Cerebellar cortex (tissue), 1 donor: ENCODE measurements at regions not wholly inside any gene's neighbourhood (a gene's known extent, or its start where the extent isn't known, plus 50 kb on each side); places are given as distances from the start of the nearest gene placed in this dataset.

Experiments used
- DNase-seq: peaks from one replicate; pipeline ENCODE4 v3.0.0-alpha.2; 2015; ENCODE audit warnings: low spot score

DNA sequence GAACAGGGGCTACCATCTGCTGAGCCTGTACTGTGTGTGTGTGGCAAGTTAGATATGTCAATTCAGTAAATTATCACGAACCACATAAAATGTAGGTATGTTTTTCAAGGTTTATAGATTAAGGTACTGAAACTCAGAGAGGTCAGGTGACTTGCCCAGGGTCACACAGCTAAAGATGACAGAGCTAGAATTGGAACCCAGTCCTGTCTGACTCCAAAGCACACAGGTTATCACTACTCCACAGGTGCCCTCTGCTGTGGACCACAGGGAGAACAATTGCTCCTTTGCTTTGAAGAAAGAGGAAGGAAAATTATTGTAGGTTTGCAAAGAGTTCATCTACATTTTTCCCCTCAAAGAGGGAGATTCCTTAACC lies 229.7 kb upstream of the AGAP1 start:
- no peak for DNase-seq

DNA sequence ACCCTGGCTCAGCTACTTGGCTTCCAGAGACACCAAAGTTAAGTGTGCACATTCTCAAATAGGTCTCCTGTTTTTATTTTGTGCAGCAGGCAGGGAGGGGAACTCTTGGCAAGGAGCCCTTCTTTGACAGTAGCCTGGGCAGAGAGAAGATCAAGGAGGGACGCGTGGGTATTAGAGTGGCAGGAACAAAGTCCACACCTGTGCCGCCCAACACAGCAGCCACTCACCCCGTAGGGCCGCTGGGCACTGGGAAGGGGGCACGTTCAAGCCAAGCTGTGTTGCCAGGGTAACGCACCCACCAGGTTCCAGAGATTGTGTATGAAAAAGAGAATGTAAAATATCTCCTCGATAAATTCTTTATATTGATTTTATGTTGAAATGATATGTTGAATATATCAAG lies 229.3 kb upstream of the AGAP1 start:
- DNase-seq = no peak

DNA sequence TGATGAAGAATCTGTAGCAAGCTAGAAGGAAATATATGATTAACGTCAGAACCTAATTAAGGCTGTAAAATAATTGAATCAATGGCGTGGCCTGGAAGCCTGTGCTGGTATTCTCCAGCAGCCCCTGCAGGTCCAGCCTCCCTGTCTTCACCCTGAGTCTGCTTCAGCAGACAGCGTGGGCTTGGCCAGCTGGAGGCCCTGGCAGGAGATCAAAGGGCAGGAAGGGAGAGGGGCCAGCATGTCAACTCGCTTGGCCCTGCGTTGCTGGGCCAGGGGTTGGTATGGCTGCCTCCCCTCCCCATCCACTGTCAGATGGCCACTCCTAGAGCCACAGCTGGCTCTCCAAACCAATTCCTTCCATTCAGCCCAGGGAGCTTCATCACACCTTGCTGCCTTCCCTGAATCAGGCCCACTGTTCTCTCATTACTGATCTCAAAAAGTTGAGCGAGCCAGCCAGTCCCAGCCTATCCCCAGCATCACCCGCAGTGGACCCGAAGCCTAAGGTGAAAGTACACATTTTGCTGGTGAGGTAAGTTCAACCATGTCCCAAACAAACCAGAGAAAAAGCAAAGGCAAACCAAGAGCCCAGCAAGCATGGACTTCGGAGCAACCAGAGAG lies 228.4 kb upstream of the AGAP1 start:
- DNase-seq = no peak

DNA sequence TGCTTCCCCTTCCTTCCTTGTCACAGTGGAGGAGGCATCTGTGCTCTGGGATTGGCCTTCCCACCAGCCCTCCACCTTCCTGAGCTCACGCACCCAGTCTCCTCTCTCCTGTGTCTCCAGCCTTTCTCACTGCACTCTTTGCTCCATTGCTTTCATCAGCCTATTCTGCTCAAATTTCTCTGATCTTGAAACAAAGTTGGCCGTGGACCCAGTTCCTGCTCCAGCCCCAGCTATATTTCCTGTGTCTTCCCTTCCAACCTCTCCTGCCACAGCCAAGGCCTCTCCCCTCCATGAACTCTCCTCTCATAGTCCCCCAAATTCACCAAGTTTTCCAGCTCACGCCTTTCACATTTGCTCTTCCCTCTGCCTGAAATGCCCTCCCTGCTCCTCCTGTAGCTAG lies 226.6 kb upstream of the AGAP1 start:
- no peak for DNase-seq

DNA sequence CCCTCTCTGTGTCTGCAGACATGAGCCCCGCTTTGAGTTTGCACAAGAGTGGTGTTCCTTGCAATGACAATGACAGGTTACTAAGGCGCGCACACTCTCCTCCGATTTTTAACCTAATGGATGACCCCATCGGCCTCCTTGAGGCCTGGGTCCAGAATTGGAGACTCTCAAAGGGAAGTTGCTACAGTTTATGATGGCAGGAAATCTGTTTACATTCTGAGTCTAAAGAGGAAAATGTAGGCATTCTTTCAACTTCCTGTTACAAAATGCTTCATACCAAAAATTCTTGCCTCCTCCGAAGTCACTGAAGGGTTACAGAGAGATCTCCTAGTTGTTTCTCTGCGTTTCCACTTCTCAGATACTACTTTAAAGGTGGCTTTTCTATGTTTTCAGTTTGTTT lies 225.3 kb upstream of the AGAP1 start:
- DNase-seq = no peak

DNA sequence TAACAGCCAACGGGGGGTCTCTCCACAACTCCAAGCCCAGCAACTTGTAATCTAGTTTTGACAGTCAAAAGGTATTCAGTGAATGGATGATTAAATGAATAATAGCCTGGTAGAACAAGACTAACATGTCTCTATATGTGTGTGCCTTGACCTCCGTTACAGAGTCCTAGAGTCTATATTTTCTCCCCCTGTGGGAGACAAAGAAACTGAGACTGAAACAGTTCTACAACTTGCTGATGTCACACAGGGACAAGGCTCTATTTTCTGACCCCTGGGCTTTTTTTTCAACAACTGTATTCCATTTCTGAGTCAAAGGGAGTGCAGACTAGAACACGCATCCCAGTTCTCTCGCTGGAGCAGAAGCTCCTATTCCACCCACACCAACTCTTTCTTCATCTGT lies 223.6 kb upstream of the AGAP1 start:
- DNase-seq = no peak

DNA sequence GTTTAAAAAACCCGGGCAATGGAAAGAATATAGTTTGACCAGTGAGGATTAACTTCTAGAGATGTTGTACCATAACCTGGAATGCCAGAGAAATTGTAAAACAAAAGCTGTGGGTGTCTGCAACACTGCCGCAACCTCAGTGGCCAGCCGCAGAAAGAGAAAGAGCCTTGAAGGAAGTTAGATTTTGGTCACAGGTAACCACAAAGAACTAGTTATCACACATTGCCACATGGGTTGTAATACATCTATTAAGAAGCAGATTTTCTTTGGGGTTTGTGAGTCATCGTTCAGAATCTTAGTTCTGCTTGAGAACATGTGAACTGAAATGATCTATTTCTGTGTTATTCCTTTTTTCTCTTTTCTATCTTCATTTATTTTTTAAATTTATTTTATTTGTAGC lies 222.9 kb upstream of the AGAP1 start:
- DNase-seq = no peak

DNA sequence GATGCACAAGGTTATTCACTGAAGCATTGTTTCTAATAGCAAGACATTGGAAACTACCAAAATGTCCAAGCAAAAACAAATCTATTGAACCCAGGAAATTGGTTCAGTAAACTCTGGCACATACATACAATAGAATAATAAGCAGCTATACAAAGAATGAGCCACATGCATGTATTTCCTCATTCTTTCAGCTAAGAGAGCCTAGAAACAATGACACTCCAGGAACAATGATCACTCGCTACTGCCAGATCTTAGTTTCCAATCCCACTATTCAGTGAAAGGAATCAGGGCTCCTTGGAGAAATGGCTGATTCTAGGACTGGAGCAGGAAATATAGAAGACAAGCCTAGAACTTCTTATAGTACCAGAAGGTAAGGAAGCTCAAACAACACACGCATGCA lies 221.9 kb upstream of the AGAP1 start:
- no peak for DNase-seq

DNA sequence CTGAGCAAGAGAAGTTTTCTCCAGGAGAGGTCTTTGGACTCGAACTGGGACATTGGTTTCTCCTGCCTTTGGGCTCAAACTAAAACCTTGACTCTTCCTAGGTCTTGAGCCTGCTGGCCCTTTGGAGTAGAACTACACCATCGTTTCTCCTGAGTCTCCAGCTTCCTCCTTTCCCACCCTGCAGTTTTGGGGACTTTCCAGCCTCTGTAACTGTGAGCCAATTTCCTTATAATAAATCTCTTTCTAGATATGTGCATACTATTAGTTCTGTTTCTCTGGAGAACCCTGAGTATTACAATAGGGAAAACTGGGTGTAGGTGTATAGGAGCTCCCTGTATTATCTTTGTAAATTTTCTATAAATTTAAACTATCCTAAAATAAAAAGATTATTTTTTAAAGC lies 219.8 kb upstream of the AGAP1 start:
- DNase-seq = no peak

DNA sequence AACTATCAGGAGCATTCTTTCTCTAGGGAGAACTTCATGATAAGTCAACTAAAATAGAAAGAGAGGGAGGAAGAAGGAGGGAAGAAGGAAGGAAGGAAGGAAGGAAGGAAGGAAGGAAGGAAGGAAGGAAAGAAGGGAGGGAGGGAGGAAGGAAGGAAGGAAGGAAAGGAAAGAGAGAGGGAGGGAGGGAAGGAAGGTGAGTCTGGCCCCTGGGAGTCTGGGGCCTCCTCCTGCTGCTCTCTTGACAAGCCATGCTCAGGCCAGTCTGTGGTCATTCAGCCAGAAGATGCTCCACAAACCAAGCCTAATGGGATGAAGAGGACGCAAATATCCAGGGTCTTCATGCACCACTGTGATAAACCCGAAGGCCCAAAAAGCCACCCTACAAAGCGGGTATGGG lies 216.4 kb upstream of the AGAP1 start:
- DNase-seq = no peak

DNA sequence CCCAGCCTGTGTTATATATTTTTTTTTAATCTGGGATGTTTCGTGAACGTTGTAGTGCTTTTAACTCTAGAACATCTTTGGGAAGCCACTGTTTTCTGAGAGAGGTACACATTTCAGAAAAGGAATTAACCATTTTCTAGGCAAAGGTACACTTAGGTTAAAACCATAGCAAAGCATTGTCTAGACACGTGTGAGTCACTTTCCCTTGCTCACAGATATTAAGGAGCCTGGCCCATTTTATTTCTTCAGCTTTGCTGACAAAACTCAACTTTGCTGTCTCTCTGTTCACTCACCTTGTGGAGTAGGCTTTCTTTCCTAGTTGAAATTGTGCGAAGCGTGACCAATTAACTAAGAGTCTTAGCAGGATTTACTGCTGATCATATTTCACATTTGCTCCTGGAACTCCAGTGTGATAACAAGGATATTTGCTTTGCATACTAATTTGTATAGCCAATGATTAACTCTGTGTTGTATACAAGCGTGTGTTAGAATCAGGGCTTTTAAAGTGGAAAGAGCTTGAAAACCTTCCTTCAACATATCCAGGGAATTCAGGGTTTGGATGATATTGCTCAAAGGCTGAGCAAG lies 215.0 kb upstream of the AGAP1 start:
- DNase-seq = no peak

DNA sequence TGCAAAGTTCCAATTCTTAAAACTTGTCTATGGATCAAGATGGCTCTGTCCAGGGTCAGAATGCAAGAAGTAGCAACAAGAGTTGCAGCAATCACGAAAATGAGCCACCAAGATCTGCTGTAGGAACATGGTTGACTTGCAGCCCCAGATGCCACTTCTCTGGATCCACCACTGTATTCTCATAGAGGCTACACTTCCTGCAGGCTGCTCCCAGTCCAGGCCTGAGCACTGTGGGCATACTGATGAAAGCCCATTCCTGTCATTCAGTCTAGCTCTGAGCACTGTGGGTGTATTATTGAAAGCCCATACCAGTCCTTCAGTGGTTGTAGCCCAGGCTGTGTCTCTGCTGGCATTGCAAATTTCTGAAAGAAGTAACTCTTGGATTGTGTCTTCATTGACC lies 213.9 kb upstream of the AGAP1 start:
- DNase-seq = no peak

DNA sequence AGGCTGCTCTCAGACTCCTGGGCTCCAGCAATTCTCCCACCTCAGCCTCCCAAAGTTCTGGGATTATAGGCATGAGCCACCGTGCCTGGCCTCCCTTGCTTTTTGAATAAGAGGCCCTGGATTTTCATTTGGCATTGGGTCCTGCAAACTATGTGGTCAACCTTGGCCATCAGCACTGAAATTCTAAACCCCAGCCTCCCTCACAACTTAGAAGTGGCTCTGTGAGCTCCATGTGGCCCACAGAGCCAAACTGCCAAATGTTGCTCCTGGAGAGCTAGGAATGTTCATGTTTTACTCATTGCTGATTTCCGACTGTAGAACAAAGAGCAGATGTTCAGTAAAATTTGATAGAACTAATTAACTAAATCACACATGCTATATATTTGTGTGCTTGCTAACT lies 210.6 kb upstream of the AGAP1 start:
- no peak for DNase-seq

DNA sequence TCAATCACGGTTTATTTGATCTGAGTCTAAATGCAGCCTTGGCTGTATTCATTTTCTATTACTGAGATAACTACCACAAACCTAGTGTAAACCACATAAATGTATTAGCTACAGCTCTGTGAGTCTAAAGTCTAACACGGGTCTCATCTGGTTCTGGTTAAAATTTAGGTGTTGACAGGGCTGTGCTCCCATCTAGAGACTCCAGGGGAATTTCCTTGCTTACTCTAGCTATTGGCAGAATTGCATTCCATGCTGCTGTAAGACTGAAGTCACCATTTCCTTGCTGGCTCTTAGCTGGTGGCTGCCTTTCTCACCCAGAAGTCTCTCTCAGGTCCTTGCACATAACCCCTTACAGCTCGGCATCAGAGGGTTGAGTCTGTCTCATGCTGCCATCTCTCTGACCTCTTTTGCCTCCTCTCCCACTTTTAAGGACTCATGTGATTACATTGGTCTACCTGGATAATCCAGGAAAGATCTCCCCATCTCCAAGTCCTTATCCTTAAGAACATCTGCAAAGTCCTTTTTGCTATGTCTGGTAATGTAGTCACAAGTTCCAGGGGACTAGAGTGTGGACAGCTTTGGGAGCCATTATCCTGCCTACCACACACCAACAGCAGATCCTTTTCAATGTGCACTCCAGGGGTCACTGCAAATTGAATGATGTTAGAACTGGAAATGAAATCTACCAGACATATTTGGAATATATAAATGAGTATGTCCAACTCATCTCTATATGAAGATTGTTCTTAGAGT lies 207.0 kb upstream of the AGAP1 start:
- no peak for DNase-seq

DNA sequence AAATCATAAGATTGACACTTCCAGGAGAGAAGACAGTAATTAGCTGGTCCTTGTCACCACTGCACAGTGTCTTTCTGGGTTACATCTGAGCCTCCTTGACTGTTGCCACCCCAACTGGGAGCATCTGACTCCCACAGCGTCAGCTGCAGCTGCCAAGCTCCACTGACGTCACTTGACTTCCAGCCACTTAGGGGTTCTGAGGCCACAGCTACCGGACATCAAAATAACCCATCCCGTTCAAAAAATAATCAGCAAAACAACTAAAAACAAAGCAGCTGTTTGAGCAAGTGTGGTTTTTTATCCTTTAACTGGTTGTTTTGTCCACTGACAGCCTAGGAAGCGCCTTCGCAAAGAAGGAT lies 206.5 kb upstream of the AGAP1 start:
- DNase-seq = no peak

DNA sequence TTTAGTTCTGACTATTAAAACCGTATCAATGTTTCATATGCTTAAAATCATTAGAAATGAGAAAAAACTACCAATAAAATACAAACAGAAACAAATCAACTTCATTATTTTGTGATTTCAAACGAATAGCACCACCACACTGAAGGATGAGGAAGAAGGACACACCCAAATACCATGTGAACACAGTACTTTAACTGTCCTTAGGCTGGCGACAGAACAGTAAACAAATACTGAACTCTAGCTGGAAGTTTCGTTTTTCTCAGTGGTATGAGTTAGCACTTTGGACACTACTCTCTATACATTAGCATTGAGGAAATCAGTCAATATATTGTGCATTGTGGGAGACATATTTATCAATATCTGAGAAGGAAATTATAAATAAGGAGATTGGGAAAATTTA lies 202.4 kb upstream of the AGAP1 start:
- DNase-seq = no peak

DNA sequence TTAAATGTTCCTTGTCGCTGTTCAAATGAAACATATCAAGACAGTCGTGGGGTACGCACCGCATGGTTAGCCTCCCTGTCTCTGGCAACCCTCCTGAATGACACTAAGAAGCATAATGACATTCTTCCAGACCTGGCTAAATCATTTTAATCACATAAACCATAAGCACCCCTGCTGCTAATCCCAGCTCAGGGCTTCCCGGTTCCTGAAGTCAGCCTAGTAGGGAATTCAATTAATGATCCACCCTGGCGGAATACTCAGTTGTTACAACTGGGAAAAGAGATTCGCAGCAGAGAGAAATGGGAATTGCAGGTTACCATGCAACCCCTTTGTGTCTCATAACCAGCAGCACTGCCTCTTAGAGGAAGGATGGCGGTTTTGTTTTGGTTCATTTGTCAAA lies 200.8 kb upstream of the AGAP1 start:
- no peak for DNase-seq

DNA sequence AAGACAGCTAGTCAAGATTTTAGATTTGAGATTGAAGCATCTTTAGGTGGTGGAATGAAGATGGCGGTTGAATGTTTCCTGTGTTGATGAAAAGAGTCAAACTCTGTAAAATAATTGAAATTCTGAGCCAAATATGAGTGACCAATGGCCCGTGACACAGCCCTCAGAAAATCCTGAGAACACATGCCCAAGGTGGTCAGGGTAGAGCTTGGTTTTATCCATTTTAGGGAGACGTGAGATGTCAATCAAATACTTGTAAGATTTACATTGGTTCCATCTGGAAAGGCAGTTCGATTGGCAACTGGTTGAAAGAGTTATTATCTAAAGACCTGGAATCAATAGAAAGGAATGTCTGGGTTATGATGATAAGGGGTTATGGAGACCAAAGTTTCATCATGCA lies 198.0 kb upstream of the AGAP1 start:
- DNase-seq = no peak

DNA sequence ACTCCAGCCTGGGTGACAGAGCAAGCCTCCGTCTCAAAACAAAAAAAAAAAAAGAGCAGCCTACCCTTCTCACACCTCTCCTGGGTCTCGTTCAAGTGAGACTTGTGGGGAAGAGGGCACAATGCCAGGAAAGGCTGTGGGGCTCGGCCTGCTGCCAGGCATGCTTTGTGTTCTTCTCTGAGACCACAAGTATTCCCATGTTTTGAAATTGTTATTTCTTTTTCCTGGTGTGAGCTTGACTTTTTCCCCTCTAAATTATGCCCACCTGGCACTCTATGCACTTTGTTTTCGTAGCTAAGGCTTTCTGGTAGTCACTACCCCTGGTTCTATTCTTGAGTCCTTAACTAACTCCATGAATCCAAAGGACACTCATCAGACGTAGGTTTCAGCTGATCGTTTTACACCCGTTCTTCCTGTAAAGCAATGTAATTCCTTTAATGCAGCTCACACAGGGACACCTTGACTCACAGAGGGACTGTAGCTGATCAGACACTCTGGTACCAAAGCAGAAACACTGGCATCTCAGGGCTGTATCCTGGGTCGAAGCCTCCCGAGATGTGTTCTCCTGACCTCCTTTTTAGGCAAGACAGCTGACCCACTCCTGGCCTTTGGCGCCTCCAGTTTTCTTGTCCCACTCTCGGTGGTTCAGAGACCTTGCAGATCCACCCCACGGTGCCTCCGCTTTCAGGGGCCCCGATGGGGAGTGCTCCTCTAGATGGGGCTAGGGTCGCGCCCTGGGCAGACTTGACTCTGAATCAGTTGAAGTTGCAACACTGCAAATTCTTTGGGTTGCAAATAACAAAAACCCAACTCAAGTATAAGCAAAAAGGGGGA lies 193.3 kb upstream of the AGAP1 start:
- DNase-seq = peak; percentile 2

DNA sequence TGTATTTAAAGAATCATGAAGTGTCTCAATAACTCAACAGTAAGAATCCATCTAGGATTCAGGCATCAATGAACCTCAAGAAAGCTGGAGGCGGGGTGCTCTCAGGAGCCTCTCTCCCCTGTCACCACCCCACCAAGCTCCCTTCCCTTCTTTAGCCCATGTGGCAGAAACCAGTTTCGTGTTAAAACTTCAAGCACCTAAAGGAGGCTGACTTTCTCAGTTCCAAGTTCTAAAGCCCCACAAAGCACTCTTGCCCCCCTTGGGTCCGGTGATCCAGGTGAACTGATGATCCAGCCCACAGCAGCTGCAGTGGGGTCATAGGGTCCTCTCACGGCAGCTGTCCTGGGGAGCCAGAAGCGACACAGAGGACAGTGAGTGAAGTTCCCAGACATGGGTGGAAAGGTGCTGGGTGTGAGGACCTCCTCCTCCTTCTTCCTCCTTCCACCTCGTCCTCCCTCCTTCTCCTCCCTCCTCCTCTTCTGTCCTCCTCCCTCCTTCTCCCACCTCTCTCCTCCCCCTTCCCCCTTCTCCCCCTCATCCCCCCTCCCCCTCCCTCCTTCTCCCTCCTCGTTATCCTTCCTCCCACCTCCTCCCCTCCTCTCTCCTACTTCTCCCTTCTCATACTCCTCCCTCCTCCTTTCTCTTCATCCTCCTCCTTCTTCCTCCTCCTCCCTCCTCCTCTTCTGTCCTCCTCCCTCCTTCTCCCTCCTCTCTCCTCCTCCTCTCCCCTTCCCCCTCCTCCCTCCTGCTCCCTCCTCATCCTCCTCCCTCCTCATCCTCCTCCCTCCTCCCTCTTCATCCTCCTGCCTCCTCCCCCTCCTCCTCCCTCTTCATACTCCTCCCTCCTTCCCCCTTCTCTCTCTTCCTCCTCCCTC lies 192.4 kb upstream of the AGAP1 start:
- no peak for DNase-seq

DNA sequence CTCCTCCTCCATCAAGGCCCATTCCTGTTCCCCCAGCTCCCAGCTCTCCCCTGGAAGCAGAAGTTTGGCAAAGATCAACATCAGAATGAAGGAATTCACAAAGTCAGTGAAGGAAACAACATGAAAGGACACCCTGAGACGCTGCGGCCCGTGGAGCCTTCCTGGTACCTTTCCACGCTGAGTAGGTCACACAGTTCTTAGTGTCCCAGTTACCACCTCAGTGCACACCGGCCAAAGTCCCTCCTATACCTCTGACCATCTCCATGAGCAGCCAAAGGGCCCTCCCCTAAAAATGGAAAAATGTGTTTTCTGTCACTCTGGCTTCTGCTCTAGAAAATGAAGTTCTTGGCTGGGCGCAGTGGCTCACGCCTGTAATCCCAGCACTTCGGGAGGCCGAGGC lies 191.6 kb upstream of the AGAP1 start:
- DNase-seq = no peak
